H1 (cell line): ENCODE measurements at regions not wholly inside any gene's neighbourhood (a gene's known extent, or its start where the extent isn't known, plus 50 kb on each side); places are given as distances from the start of the nearest gene placed in this dataset.

Experiments used
- CTCF ChIA-PET: fragments of 300-600 bp; sonication (Branson Sonifier 250); formaldehyde crosslinking; loops from one replicate; lab custom pipeline; 2021; ENCODE audit not compliant: partially characterized antibody; lab: Charles Lee
- POLR2A ChIA-PET: fragments of 300-600 bp; sonication (Branson Sonifier 250); formaldehyde crosslinking; loops from one replicate; lab custom pipeline; 2021; ENCODE audit warnings: inconsistent platforms; ENCODE audit not compliant: partially characterized antibody; lab: Charles Lee
- DNase-seq, 2 experiments: peaks; one replicate each; pipeline versions ENCODE4 v3.0.0 to v3.0.0-alpha.2; 2010 to 2022; ENCODE audit warnings: low spot score in 2 of 2, low read depth in 1 of 2, mixed read lengths in 1 of 2
- FAIRE-seq: peaks from 2 replicates; lab custom pipeline; 2011; peaks lifted over from hg19 to GRCh38; lab: Jason Lieb, UNC
- H2AFZ ChIP-seq: 2 replicates; pipeline ENCODE4 v1.8.1; 2012; ENCODE audit warnings: low read length, inconsistent platforms
- H2AK5ac ChIP-seq: 2 replicates; pipeline ENCODE4 v1.6.1; 2013; ENCODE audit warnings: low read depth, low read length
- H2BK120ac ChIP-seq: replicated peaks from 2 replicates; pipeline ENCODE3; 2013; ENCODE audit warnings: low read depth, low read length, inconsistent platforms
- H2BK12ac ChIP-seq: 2 replicates; pipeline ENCODE4 v1.6.1; 2013; ENCODE audit warnings: low read depth, low read length
- H2BK15ac ChIP-seq: 2 replicates; pipeline ENCODE4 v1.6.1; 2013; ENCODE audit warnings: low read length
- H2BK20ac ChIP-seq: 2 replicates; pipeline ENCODE4 v1.6.1; 2013; ENCODE audit warnings: low read length
- H2BK5ac ChIP-seq: 2 replicates; pipeline ENCODE4 v1.6.1; 2013; ENCODE audit warnings: low read depth, low read length
- H3K14ac ChIP-seq: 2 replicates; pipeline ENCODE4 v1.6.1; 2013; ENCODE audit warnings: inconsistent platforms; ENCODE audit not compliant: insufficient read length
- H3K18ac ChIP-seq: 2 replicates; pipeline ENCODE4 v1.6.1; 2013; ENCODE audit warnings: low read length; ENCODE audit errors: extremely low read depth
- H3K23ac ChIP-seq: 2 replicates; pipeline ENCODE4 v1.6.1; 2013; ENCODE audit warnings: inconsistent platforms; ENCODE audit not compliant: insufficient read length
- H3K23me2 ChIP-seq: 2 replicates; pipeline ENCODE4 v1.6.1; 2013; ENCODE audit warnings: low read depth, low read length
- H3K27ac ChIP-seq: 2 replicates; pipeline ENCODE4 v1.6.1; 2011; ENCODE audit warnings: low read depth, low read length, inconsistent platforms
- H3K27me3 ChIP-seq, 4 experiments: replicated peaks in 1 of 4; 1 replicate in 1 of 4; 2 replicates in 3 of 4; pipeline versions ENCODE4 v1.6.1 to v1.8.1; 2011 to 2013; ENCODE audit warnings: low read length in 3 of 4, mild to moderate bottlenecking in 3 of 4, inconsistent platforms in 2 of 4, mixed read lengths in 2 of 4, moderate library complexity in 1 of 4; ENCODE audit not compliant: control insufficient read depth in 3 of 4, insufficient read depth in 3 of 4; ENCODE audit errors: extremely low read depth in 1 of 4
- H3K36me3 ChIP-seq, 4 experiments: 2 replicates each; pipeline versions ENCODE4 v1.6.1 to v1.8.1; 2011 to 2013; ENCODE audit warnings: mild to moderate bottlenecking in 4 of 4, low read length in 3 of 4, moderate library complexity in 2 of 4, control low read depth in 1 of 4, inconsistent platforms in 1 of 4; ENCODE audit not compliant: insufficient read depth in 4 of 4, control insufficient read depth in 2 of 4
- H3K4ac ChIP-seq: replicated peaks from 2 replicates; pipeline ENCODE3; 2013; ENCODE audit warnings: low read length, low read depth, mixed read lengths, inconsistent platforms; ENCODE audit not compliant: insufficient read length
- H3K4me1 ChIP-seq, 4 experiments: replicated peaks in 1 of 4; 1 replicate in 1 of 4; 2 replicates in 3 of 4; pipeline versions ENCODE4 v1.6.1 to v1.8.1; 2011 to 2013; ENCODE audit warnings: low read length in 3 of 4, inconsistent platforms in 2 of 4, mixed read lengths in 1 of 4; ENCODE audit not compliant: insufficient read depth in 4 of 4, control insufficient read depth in 3 of 4
- H3K4me2 ChIP-seq, 2 experiments: 2 replicates each; pipeline versions ENCODE4 v1.6.1 to v1.8.1; 2011 to 2013; ENCODE audit warnings: low read depth in 2 of 2, low read length in 2 of 2, control low read depth in 1 of 2, inconsistent platforms in 1 of 2, mild to moderate bottlenecking in 1 of 2; ENCODE audit not compliant: insufficient read depth in 1 of 2
- H3K4me3 ChIP-seq, 4 experiments: fragments of 200-600, 300-600 bp in 1 of 4; sonication (generic), shearing (Covaris generic), sonication (Bioruptor Twin) in 1 of 4; 2 replicates each; pipeline versions ENCODE4 v1.5.1 to v1.8.1; 2011 to 2016; ENCODE audit warnings: low read length in 4 of 4, low read depth in 3 of 4, control low read depth in 2 of 4, inconsistent platforms in 2 of 4, mild to moderate bottlenecking in 2 of 4, mixed read lengths in 1 of 4, moderate library complexity in 1 of 4; ENCODE audit not compliant: insufficient read depth in 2 of 4; ENCODE audit errors: extremely low read depth in 1 of 4
- H3K56ac ChIP-seq: replicated peaks from 2 replicates; pipeline ENCODE3; 2013; ENCODE audit warnings: low read depth, mild to moderate bottlenecking, mixed read lengths, low read length, inconsistent platforms; ENCODE audit not compliant: insufficient read length
- H3K79me1 ChIP-seq: 2 replicates; pipeline ENCODE4 v1.6.1; 2013; ENCODE audit warnings: low read depth, low read length, control low read depth
- H3K79me2 ChIP-seq, 2 experiments: 2 replicates each; pipeline versions ENCODE4 v1.6.1 to v1.8.1; 2012 to 2013; ENCODE audit warnings: low read length in 2 of 2, mild to moderate bottlenecking in 2 of 2, inconsistent platforms in 1 of 2; ENCODE audit not compliant: insufficient read depth in 2 of 2, control insufficient read depth in 1 of 2
- H3K9ac ChIP-seq, 4 experiments: replicated peaks in 1 of 4; 1 replicate in 1 of 4; 2 replicates in 3 of 4; pipeline versions ENCODE4 v1.6.1 to v1.8.1; 2011 to 2013; ENCODE audit warnings: low read depth in 3 of 4, low read length in 3 of 4, control low read depth in 2 of 4, mild to moderate bottlenecking in 2 of 4, moderate library complexity in 2 of 4, inconsistent platforms in 1 of 4; ENCODE audit errors: extremely low read depth in 1 of 4
- H3K9me3 ChIP-seq, 2 experiments: 2 replicates each; pipeline versions ENCODE4 v1.6.1 to v1.8.1; 2012 to 2013; ENCODE audit warnings: mild to moderate bottlenecking in 2 of 2, moderate library complexity in 2 of 2, control low read depth in 1 of 2, inconsistent platforms in 1 of 2, low read depth in 1 of 2, low read length in 1 of 2, mixed read lengths in 1 of 2; ENCODE audit not compliant: insufficient read depth in 2 of 2
- H4K20me1 ChIP-seq, 2 experiments: replicated peaks in 1 of 2; 2 replicates each; pipeline versions ENCODE3 to v1.8.1; 2011 to 2013; ENCODE audit warnings: inconsistent platforms in 2 of 2, low read length in 2 of 2, mild to moderate bottlenecking in 1 of 2; ENCODE audit not compliant: insufficient read depth in 2 of 2, control insufficient read depth in 1 of 2
- H4K5ac ChIP-seq: 2 replicates; pipeline ENCODE4 v1.6.1; 2013; ENCODE audit warnings: low read length, low read depth, mixed read lengths, inconsistent platforms; ENCODE audit not compliant: insufficient read length
- H4K8ac ChIP-seq: 2 replicates; pipeline ENCODE4 v1.8.0; 2013; ENCODE audit warnings: mild to moderate bottlenecking, moderate library complexity, low read length, inconsistent platforms; ENCODE audit not compliant: insufficient read depth; ENCODE audit errors: extremely low read depth
- H4K91ac ChIP-seq: replicated peaks from 2 replicates; pipeline ENCODE3; 2013; ENCODE audit warnings: low read length, mixed read lengths, inconsistent platforms; ENCODE audit not compliant: insufficient read length
- ASH2L ChIP-seq: fragments of 200-600, 300-600 bp; sonication (generic); IDR thresholded peaks from one replicate; pipeline ENCODE4 v1.7.1; 2017; ENCODE audit warnings: low read length
- ATF3 ChIP-seq: IDR thresholded peaks from 2 replicates; pipeline ENCODE4 v1.6.1; 2011; ENCODE audit warnings: low read depth, mild to moderate bottlenecking, low read length; ENCODE audit not compliant: insufficient read depth
- BCL11A ChIP-seq, 2 experiments: IDR thresholded peaks; one replicate each; pipeline ENCODE4 v1.6.1; 2011; ENCODE audit warnings: low read depth in 2 of 2, low read length in 2 of 2, mild to moderate bottlenecking in 2 of 2
- CHD2 ChIP-seq: IDR thresholded peaks from 2 replicates; pipeline ENCODE4 v1.6.1; 2012; ENCODE audit warnings: low read length, improper control_type of control experiment
- NANOG ChIP-seq: IDR thresholded peaks from 2 replicates; pipeline ENCODE4 v1.6.1; 2011; ENCODE audit warnings: low read length, low read depth, mild to moderate bottlenecking, inconsistent platforms; ENCODE audit not compliant: insufficient read depth, poor library complexity, severe bottlenecking
- RAD21 ChIP-seq, 2 experiments: IDR thresholded peaks in 1 of 2; conservative IDR thresholded peaks in 1 of 2; 2 replicates each; pipeline ENCODE4 v1.6.1; 2011; ENCODE audit warnings: low read depth in 2 of 2, low read length in 2 of 2, improper control_type of control experiment in 1 of 2, inconsistent platforms in 1 of 2, mild to moderate bottlenecking in 1 of 2, moderate library complexity in 1 of 2
- RNF2 ChIP-seq: fragments of 200-900, 300-1000 bp; sonication (generic); IDR thresholded peaks from 2 replicates; pipeline ENCODE4 v1.7.1; 2016; ENCODE audit warnings: borderline replicate concordance, low read depth, mild to moderate bottlenecking, antibody characterized with exemption, low read length; ENCODE audit not compliant: poor library complexity, severe bottlenecking; ENCODE audit errors: missing control alignments
- RXRA ChIP-seq: IDR thresholded peaks from 2 replicates; pipeline ENCODE4 v1.6.1; 2011; ENCODE audit warnings: low read depth, mild to moderate bottlenecking, low read length, moderate library complexity; ENCODE audit not compliant: insufficient read depth
- SIX5 ChIP-seq: IDR thresholded peaks from 2 replicates; pipeline ENCODE4 v1.6.1; 2011; ENCODE audit warnings: mild to moderate bottlenecking, low read depth, low read length
- SP2 ChIP-seq: IDR thresholded peaks from 2 replicates; pipeline ENCODE4 v1.6.1; 2012; ENCODE audit warnings: mild to moderate bottlenecking, low read length, inconsistent platforms
- SP4 ChIP-seq: IDR thresholded peaks from 2 replicates; pipeline ENCODE4 v1.6.1; 2012; ENCODE audit warnings: low read length, inconsistent platforms
- USF2 ChIP-seq: IDR thresholded peaks from 2 replicates; pipeline ENCODE4 v1.6.1; 2011; ENCODE audit warnings: low read length, improper control_type of control experiment
- WGBS, 2 experiments: shearing (Covaris generic) in 1 of 2; methylation state at CpG; one replicate each; pipeline versions ENCODE4 v1.1.6 to v1.1.7; 2013 to 2015; ENCODE audit warnings: low lambda C conversion rate in 2 of 2, mixed read lengths in 2 of 2, inconsistent platforms in 1 of 2, low coverage in 1 of 2, missing lambda C conversion rate in 1 of 2; ENCODE audit not compliant: insufficient replicate concordance in 2 of 2, insufficient coverage in 1 of 2, insufficient read length in 1 of 2; ENCODE audit errors: extremely low coverage in 1 of 2, missing lambda C conversion rate in 1 of 2; 5-methylcytosine and 5-hydroxymethylcytosine counted together

GRCh38 chr6:3908961-3909360 lies 59.8 kb downstream of the FAM50B start:
- no peak overlapping the region for H2AK5ac ChIP-seq
- H3K36me3 ChIP-seq: no peaks in the 10 kb centered on the region
- no peak overlapping the region for H2BK15ac ChIP-seq
- H2BK120ac ChIP-seq: no peak overlapping the region
- H4K8ac ChIP-seq: no peak overlapping the region
- H3K27ac ChIP-seq: no peak overlapping the region
- WGBS, 2 experiments: 100% methylated on average over 4 of the region's 6 CpGs; no CpG with 5 or more reads in 1 of the 2 experiments
- H3K9me3 ChIP-seq: no peaks in the 10 kb centered on the region
- no peak overlapping the region for H4K5ac ChIP-seq
- no peaks in the 10 kb centered on the region for H4K20me1 ChIP-seq
- no peak overlapping the region for H2BK20ac ChIP-seq
- no peak overlapping the region for H3K56ac ChIP-seq
- no peak overlapping the region for H3K4me3 ChIP-seq
- H3K79me2 ChIP-seq: no peaks in the 10 kb centered on the region
- no peak overlapping the region for H3K9ac ChIP-seq
- CTCF ChIA-PET: interaction anchor here (0.6 to 5.9 kb wide), 9 partner anchors 10 to 408 kb away, joined by 3 to 28 read pairs (median 4); partner anchors contain the start of gene FAM50B
- H3K4me2 ChIP-seq: no peak overlapping the region
- no peaks in the 10 kb centered on the region; a peak in 2 of 7 replicates for H3K27me3 ChIP-seq
- no peak overlapping the region for H4K91ac ChIP-seq
- no peak overlapping the region for H3K14ac ChIP-seq
- H3K23me2 ChIP-seq: no peaks in the 10 kb centered on the region
- H3K18ac ChIP-seq: no peak overlapping the region
- H3K23ac ChIP-seq: no peak overlapping the region
- H3K4me1 ChIP-seq: peaks cover 7 to 17% (median 13%) of the 10 kb centered on the region in 4 experiments
- H3K79me1 ChIP-seq: no peaks in the 10 kb centered on the region
- DNase-seq (no peak), FAIRE-seq (no peak)
- H2BK12ac ChIP-seq: no peak overlapping the region
- no peak overlapping the region for H3K4ac ChIP-seq
- no peak overlapping the region for H2AFZ ChIP-seq
- no peak overlapping the region for H2BK5ac ChIP-seq
- POLR2A ChIA-PET: interaction anchor here (1.0 kb wide), 1 partner anchor 14 kb away, joined by 3 read pairs; no protein-coding TSS in a partner anchor
- no peak for TF ChIP-seq SP4
- no peak for TF ChIP-seq SP2
- TF ChIP-seq CHD2: no peak
- no peak for TF ChIP-seq SIX5
- no peak for TF ChIP-seq RXRA
- TF ChIP-seq RAD21 (IDR thresholded peaks at IDR 0.05 in 1 of 2, conservative IDR thresholded peaks at IDR 0.05 in 1 of 2; ENCODE audit: low read depth in 2 of 2, low read length in 2 of 2): no peak
- TF ChIP-seq ATF3: no peak
- no peak for TF ChIP-seq RNF2
- no peak for TF ChIP-seq BCL11A (IDR thresholded peaks at IDR 0.05; ENCODE audit: low read depth in 2 of 2, low read length in 2 of 2)
- no peak for TF ChIP-seq NANOG
- no peak for TF ChIP-seq ASH2L
- no peak for TF ChIP-seq USF2
